ENCODE measurements at regions not wholly inside any gene's neighbourhood (a gene's known extent, or its start where the extent isn't known, plus 50 kb on each side); places are given as distances from the start of the nearest gene placed in this dataset.

DNA sequence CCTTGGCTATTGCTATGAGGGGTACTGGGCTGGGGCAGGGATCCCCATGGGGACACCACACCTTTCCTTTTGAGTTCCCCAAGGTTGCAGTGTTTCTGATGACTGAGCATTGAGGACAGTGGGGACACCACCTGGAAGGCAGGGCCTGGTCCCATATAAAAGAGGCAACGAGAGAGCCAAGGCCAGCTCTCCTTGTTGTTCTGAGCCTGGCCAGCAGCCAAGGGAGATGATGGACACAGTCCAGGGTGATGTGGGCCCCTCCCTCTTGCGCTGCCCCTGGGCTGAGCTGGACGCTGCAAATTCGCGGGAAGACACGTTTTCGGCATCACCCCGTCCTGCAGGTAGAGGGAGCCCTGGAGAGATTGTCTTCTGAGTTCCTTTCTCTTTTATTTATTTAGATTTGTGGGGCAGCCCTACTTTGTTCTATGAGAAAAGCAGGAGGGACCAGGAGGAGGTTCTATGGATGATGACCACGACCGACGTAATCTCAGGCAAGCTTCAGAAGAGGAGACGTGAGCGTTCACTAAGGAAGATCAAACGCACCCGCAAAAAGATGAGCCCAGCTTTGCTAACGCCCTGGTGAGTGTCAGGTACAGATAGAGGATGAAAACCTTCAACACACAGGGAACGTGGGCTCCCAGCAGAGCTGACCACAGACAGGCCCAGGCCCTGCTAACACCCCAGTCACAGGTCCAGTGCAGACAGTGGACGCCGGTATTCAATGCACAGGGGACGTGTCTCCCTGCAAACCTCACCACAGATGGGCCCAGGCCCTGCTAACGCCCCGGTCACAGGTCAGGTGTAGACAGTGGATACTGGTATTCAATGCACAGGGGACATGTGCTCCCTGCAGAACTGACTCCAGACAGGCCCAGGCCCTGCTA lies 97.4 kb downstream of the SHOX start:
- Histone ChIP-seq H3K9me3 (peaks cover 0 to 12% (median 11%) of the 10 kb centered on the region in 4 donors), H3K4me1 (no peaks in the 10 kb centered on the region), H3K4me3 (no peak overlapping the region), H3K27ac (replicated peaks in 1 of 4) (no peak overlapping the region), H3K27me3 (no peaks in the 10 kb centered on the region), H3K36me3 (no peaks in the 10 kb centered on the region)
- no peak for TF ChIP-seq POLR2A (IDR thresholded peaks at IDR 0.05; ENCODE audit: low read depth)
- no peak for TF ChIP-seq POLR2AphosphoS5 (IDR thresholded peaks at IDR 0.05)
- no peak for TF ChIP-seq EP300 (IDR thresholded peaks at IDR 0.05)
- TF ChIP-seq, protein P1, sequence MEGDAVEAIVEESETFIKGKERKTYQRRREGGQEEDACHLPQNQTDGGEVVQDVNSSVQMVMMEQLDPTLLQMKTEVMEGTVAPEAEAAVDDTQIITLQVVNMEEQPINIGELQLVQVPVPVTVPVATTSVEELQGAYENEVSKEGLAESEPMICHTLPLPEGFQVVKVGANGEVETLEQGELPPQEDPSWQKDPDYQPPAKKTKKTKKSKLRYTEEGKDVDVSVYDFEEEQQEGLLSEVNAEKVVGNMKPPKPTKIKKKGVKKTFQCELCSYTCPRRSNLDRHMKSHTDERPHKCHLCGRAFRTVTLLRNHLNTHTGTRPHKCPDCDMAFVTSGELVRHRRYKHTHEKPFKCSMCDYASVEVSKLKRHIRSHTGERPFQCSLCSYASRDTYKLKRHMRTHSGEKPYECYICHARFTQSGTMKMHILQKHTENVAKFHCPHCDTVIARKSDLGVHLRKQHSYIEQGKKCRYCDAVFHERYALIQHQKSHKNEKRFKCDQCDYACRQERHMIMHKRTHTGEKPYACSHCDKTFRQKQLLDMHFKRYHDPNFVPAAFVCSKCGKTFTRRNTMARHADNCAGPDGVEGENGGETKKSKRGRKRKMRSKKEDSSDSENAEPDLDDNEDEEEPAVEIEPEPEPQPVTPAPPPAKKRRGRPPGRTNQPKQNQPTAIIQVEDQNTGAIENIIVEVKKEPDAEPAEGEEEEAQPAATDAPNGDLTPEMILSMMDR (IDR thresholded peaks at IDR 0.05): no peak
- WGBS: 54% methylated on average over 22 of the region's 22 CpGs
- peak; percentile 85 for DNase-seq (ENCODE audit: extremely low spot score)
- intact Hi-C loops (cut with DNase I): no loop called here

DNA sequence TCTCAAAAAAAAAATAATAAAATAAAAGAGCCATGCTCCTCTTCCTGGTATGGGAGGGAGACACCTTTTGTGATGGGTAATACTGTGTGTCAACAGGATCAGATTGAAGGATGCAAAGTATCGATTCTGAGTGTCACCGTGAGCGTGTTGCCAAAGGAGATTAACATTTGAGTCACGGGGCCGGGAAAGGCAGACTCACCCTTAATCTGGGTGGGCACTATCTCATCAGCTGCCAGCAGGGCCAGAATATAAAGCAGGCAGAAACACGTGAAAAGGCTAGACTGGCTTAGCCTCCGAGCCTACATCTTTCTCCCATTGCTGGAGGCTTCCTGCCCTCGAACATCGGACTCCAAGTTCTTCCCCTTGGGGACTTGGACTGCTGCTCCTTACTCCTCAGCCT lies 95.4 kb downstream of the SHOX start:
- intact Hi-C loops (cut with DNase I): no loop called here

DNA sequence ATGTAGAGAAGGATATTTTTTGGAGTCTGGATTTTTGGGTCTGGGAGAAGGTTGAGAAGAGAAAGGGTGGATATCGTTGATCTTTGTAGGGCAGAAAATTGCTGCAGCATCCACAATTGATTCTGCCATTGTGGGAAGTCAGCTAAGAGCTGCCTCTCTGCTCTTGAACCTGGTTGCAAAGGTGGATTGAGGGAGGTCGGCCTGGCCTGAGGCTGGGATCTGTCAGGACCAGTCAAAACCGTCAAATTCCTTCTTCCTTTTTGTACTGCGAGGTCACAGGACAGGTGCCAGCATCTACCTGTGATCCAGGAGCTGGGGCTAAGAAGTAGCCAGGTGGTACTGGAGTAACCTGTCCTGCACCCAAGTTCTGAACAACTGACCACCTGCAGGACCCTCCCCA lies 93.7 kb downstream of the SHOX start:
- DNase-seq (ENCODE audit: extremely low spot score): no peak
- no peaks in the 10 kb centered on the region for H3K27me3 ChIP-seq
- H3K9me3 ChIP-seq: peaks cover 0 to 15% (median 11%) of the 10 kb centered on the region in 4 donors
- H3K4me3 ChIP-seq: no peak overlapping the region
- H3K36me3 ChIP-seq: no peaks in the 10 kb centered on the region
- H3K27ac ChIP-seq (replicated peaks in 1 of 4): no peak overlapping the region
- intact Hi-C loops (cut with DNase I): no loop called here
- TF ChIP-seq EP300 (IDR thresholded peaks at IDR 0.05) (no peak), POLR2A (IDR thresholded peaks at IDR 0.05; ENCODE audit: low read depth) (no peak), POLR2AphosphoS5 (IDR thresholded peaks at IDR 0.05) (no peak)
- TF ChIP-seq, protein P1 (IDR thresholded peaks at IDR 0.05): no peak
- no peaks in the 10 kb centered on the region for H3K4me1 ChIP-seq
- WGBS: 94% methylated on average over 4 of the region's 4 CpGs

More for the DNA sequence above, 95.4 kb downstream of the SHOX start:
- DNase-seq (ENCODE audit: extremely low spot score): no peak
- Histone ChIP-seq H3K4me3 (no peak overlapping the region), H3K36me3 (no peaks in the 10 kb centered on the region), H3K27me3 (no peaks in the 10 kb centered on the region), H3K9me3 (peaks cover 0 to 12% (median 11%) of the 10 kb centered on the region in 4 donors), H3K27ac (replicated peaks in 1 of 4) (no peak overlapping the region), H3K4me1 (no peaks in the 10 kb centered on the region)
- TF ChIP-seq POLR2A (IDR thresholded peaks at IDR 0.05; ENCODE audit: low read depth): no peak
- no peak for TF ChIP-seq POLR2AphosphoS5 (IDR thresholded peaks at IDR 0.05)
- TF ChIP-seq, protein P1 (IDR thresholded peaks at IDR 0.05): no peak
- TF ChIP-seq EP300 (IDR thresholded peaks at IDR 0.05): no peak
- 94% methylated on average over 9 of the region's 9 CpGs for WGBS

DNA sequence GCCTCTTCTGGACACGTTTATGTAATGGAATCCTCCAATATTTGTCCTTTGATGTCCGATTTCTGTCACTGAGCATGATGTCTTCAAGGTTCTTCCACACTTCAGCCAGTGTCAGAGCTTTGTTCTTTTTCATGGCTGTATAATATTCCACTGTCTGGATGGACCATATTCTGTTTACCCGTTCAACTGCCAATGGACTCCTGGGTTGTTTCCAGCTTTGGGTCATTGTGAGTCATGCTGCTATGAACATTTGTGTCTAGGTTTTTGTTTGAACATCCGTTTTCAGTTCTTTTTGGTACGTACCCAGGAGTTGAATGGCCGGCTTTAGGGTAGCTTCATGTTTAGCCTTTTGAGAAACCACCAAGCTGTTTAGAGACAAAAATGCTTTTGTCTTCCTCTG lies 93.2 kb downstream of the SHOX start:
- no peaks in the 10 kb centered on the region for H3K36me3 ChIP-seq
- H3K4me3 ChIP-seq: no peak overlapping the region
- no peak for DNase-seq (ENCODE audit: extremely low spot score)
- WGBS: 90% methylated on average over 5 of the region's 6 CpGs
- H3K4me1 ChIP-seq: no peaks in the 10 kb centered on the region
- no peaks in the 10 kb centered on the region for H3K27me3 ChIP-seq
- TF ChIP-seq EP300 (IDR thresholded peaks at IDR 0.05) (no peak), POLR2A (IDR thresholded peaks at IDR 0.05; ENCODE audit: low read depth) (no peak)
- intact Hi-C loops (cut with DNase I): no loop called here
- peaks cover 0 to 15% (median 11%) of the 10 kb centered on the region in 4 donors for H3K9me3 ChIP-seq
- H3K27ac ChIP-seq (replicated peaks in 1 of 4): no peak overlapping the region

DNA sequence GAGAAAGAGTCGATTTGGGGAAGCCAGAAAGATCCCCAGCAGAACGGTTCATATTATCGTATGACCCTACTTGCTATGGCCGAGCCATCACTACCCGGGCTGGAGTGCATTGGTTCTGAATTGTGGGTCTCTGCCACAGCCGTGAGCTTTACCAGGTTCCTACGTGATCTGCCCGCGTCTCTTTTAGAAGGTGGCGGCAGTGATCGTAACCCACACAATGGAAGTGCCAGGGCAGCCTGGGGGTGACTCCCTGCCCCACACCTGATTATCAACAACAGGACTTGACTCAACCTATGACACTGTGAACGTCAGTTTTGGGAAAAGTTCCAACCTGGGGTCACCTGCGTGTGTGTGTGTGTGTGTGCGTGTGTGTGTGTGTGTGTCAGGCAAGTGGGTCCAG lies 90.8 kb downstream of the SHOX start:
- no peaks in the 10 kb centered on the region for H3K36me3 ChIP-seq
- H3K27me3 ChIP-seq: peaks cover 0 to 5% (median 0%) of the 10 kb centered on the region in 4 donors
- H3K9me3 ChIP-seq: peaks cover 0 to 29% (median 21%) of the 10 kb centered on the region in 4 donors
- 80% methylated on average over 12 of the region's 14 CpGs for WGBS
- intact Hi-C loops (cut with DNase I): no loop called here
- no peak for DNase-seq (ENCODE audit: extremely low spot score)
- no peak for TF ChIP-seq POLR2AphosphoS5 (IDR thresholded peaks at IDR 0.05)
- TF ChIP-seq POLR2A (IDR thresholded peaks at IDR 0.05; ENCODE audit: low read depth): no peak
- TF ChIP-seq EP300 (IDR thresholded peaks at IDR 0.05): no peak
- TF ChIP-seq, protein P1 (IDR thresholded peaks at IDR 0.05): no peak
- no peaks in the 10 kb centered on the region for H3K4me1 ChIP-seq
- H3K4me3 ChIP-seq: no peak overlapping the region
- H3K27ac ChIP-seq (replicated peaks in 1 of 4): no peak overlapping the region

All from esophagus muscularis mucosa (tissue), 4 donors.